EL (cell line): ENCODE measurements at regions not wholly inside any gene's neighbourhood (a gene's known extent, or its start where the extent isn't known, plus 50 kb on each side); places are given as distances from the start of the nearest gene placed in this dataset.

Source experiments
- DNase-seq: peaks from one replicate; pipeline ENCODE4 v3.0.0-alpha.2; 2016

GRCh38 chr1:79614106-79614505 lies 607.6 kb upstream of the ADGRL4 start:
- DNase-seq, result no peak

- DNase-seq, result no peak
Observed at GRCh38 chr1:79613046-79613445, 606.5 kb upstream of the ADGRL4 start.

GRCh38 chr1:79604490-79605198 lies 598.1 kb upstream of the ADGRL4 start:
- no peak for DNase-seq

- peak; percentile 79 for DNase-seq
Observed at GRCh38 chr1:79603843-79604242, 597.3 kb upstream of the ADGRL4 start.

GRCh38 chr1:79599257-79599656 lies 592.7 kb upstream of the ADGRL4 start:
- DNase-seq, result no peak

GRCh38 chr1:79595931-79596330 lies 589.4 kb upstream of the ADGRL4 start:
- no peak for DNase-seq

- no peak for DNase-seq
Observed at GRCh38 chr1:79594121-79594698, 587.7 kb upstream of the ADGRL4 start.

GRCh38 chr1:79592707-79593106 lies 586.2 kb upstream of the ADGRL4 start:
- no peak for DNase-seq

- no peak for DNase-seq
Observed at GRCh38 chr1:79588719-79589118, 582.2 kb upstream of the ADGRL4 start.

- DNase-seq, result no peak
Observed at GRCh38 chr1:79587229-79587628, 580.7 kb upstream of the ADGRL4 start.

- no peak for DNase-seq
Observed at GRCh38 chr1:79585801-79586200, 579.3 kb upstream of the ADGRL4 start.

- no peak for DNase-seq
Observed at GRCh38 chr1:79575424-79575823, 568.9 kb upstream of the ADGRL4 start.

GRCh38 chr1:79568411-79568810 lies 561.9 kb upstream of the ADGRL4 start:
- DNase-seq, result peak; percentile 19

- no peak for DNase-seq
Observed at GRCh38 chr1:79561521-79561978, 555.0 kb upstream of the ADGRL4 start.

- no peak for DNase-seq
Observed at GRCh38 chr1:79556189-79556588, 549.7 kb upstream of the ADGRL4 start.

- peak; percentile 34 for DNase-seq
Observed at GRCh38 chr1:79554688-79555087, 548.2 kb upstream of the ADGRL4 start.

GRCh38 chr1:79551321-79551720 lies 544.8 kb upstream of the ADGRL4 start:
- peak; percentile 38 for DNase-seq

GRCh38 chr1:79550402-79550801 lies 543.9 kb upstream of the ADGRL4 start:
- DNase-seq, result no peak

- DNase-seq, result no peak
Observed at GRCh38 chr1:79549201-79549600, 542.7 kb upstream of the ADGRL4 start.

- DNase-seq, result no peak
Observed at GRCh38 chr1:79547514-79547913, 541.0 kb upstream of the ADGRL4 start.

GRCh38 chr1:79543394-79543793 lies 536.9 kb upstream of the ADGRL4 start:
- no peak for DNase-seq

- DNase-seq, result peak; percentile 14
Observed at GRCh38 chr1:79539001-79539400, 532.5 kb upstream of the ADGRL4 start.

- DNase-seq, result no peak
Observed at GRCh38 chr1:79532555-79532954, 526.0 kb upstream of the ADGRL4 start.

GRCh38 chr1:79531790-79532189 lies 525.3 kb upstream of the ADGRL4 start:
- DNase-seq, result no peak

GRCh38 chr1:79530476-79530875 lies 523.9 kb upstream of the ADGRL4 start:
- DNase-seq, result no peak
